Caco-2 (cell line): ENCODE measurements at regions not wholly inside any gene's neighbourhood (a gene's known extent, or its start where the extent isn't known, plus 50 kb on each side); places are given as distances from the start of the nearest gene placed in this dataset.

Experiments
- BruUV-seq: library from RNA; stranded (reverse); fragments of 400-500 nt; replicated peaks from 2 replicates; lab custom pipeline; 2021; lab: Mats Ljungman, UMichigan
- CTCF ChIA-PET: fragments of 300-600 bp; sonication (Branson Sonifier 250); formaldehyde crosslinking; loops from one replicate; lab custom pipeline; 2022; ENCODE audit warnings: antibody characterized with exemption; lab: Charles Lee
- POLR2A ChIA-PET: fragments of 300-600 bp; sonication (Branson Sonifier 250); formaldehyde crosslinking; loops from one replicate; lab custom pipeline; 2022; ENCODE audit warnings: antibody characterized with exemption; lab: Charles Lee
- DNase-seq, 2 experiments: peaks; one replicate each; pipeline versions ENCODE4 v3.0.0 to v3.0.0-alpha.2; 2020 to 2022
- H3K27me3 ChIP-seq: replicated peaks from 2 replicates; pipeline ENCODE4 v1.6.0; 2011; ENCODE audit warnings: low read length; ENCODE audit not compliant: control insufficient read depth, insufficient read depth
- H3K36me3 ChIP-seq: 2 replicates; pipeline ENCODE4 v1.5.1; 2011; ENCODE audit warnings: low read length; ENCODE audit not compliant: control insufficient read depth, insufficient read depth
- H3K4me1 ChIP-seq: fragments of 250-450 bp; sonication (Bioruptor Pico); 2 replicates; pipeline ENCODE4 v1.5.1; 2020; ENCODE audit warnings: mild to moderate bottlenecking
- H3K4me3 ChIP-seq: 2 replicates; pipeline ENCODE4 v1.5.1; 2011; ENCODE audit warnings: low read depth, mild to moderate bottlenecking, control low read depth, low read length
- H3K9me3 ChIP-seq: fragments of 250-450 bp; sonication (Bioruptor Pico); 2 replicates; pipeline ENCODE4 v1.5.1; 2020; ENCODE audit warnings: mild to moderate bottlenecking, moderate library complexity
- H3K27ac Mint-ChIP-seq: one replicate; pipeline ENCODE4 v1.8.0; 2022; ENCODE audit warnings: mixed read lengths; ENCODE audit not compliant: unreplicated experiment
- H3K27me3 Mint-ChIP-seq: one replicate; pipeline ENCODE4 v1.8.0; 2022; ENCODE audit warnings: mixed read lengths; ENCODE audit not compliant: insufficient read depth, unreplicated experiment
- H3K36me3 Mint-ChIP-seq: one replicate; pipeline ENCODE4 v1.8.0; 2022; ENCODE audit warnings: mild to moderate bottlenecking, mixed read lengths; ENCODE audit not compliant: insufficient read depth, unreplicated experiment
- H3K4me1 Mint-ChIP-seq: one replicate; pipeline ENCODE4 v1.8.0; 2022; ENCODE audit warnings: low read depth, mixed read lengths; ENCODE audit not compliant: unreplicated experiment
- H3K4me3 Mint-ChIP-seq: one replicate; pipeline ENCODE4 v1.8.0; 2022; ENCODE audit warnings: mild to moderate bottlenecking, moderate library complexity, mixed read lengths; ENCODE audit not compliant: unreplicated experiment
- H3K9me3 Mint-ChIP-seq: one replicate; pipeline ENCODE4 v1.8.0; 2022; ENCODE audit warnings: mixed read lengths; ENCODE audit not compliant: unreplicated experiment
- intact Hi-C: fragments of 100-400 bp; cut with micrococcal nuclease; formaldehyde crosslinking; loops from one replicate; pipeline ENCODE4 v1.10.0; 2022; ENCODE audit not compliant: unreplicated experiment
- TF ChIP-seq, protein P1 (sequence below), 2 experiments: fragments of 200-600 bp in 1 of 2; IDR thresholded peaks; 1 replicate in 1 of 2; 2 replicates in 1 of 2; pipeline versions ENCODE4 v1.5.1 to v1.8.0; 2011 to 2022; ENCODE audit warnings: antibody characterized with exemption in 1 of 2, control low read depth in 1 of 2, inconsistent platforms in 1 of 2, low read depth in 1 of 2, low read length in 1 of 2, mild to moderate bottlenecking in 1 of 2, moderate library complexity in 1 of 2; ENCODE audit not compliant: insufficient read depth in 1 of 2, severe bottlenecking in 1 of 2, unreplicated experiment in 1 of 2

DNA sequence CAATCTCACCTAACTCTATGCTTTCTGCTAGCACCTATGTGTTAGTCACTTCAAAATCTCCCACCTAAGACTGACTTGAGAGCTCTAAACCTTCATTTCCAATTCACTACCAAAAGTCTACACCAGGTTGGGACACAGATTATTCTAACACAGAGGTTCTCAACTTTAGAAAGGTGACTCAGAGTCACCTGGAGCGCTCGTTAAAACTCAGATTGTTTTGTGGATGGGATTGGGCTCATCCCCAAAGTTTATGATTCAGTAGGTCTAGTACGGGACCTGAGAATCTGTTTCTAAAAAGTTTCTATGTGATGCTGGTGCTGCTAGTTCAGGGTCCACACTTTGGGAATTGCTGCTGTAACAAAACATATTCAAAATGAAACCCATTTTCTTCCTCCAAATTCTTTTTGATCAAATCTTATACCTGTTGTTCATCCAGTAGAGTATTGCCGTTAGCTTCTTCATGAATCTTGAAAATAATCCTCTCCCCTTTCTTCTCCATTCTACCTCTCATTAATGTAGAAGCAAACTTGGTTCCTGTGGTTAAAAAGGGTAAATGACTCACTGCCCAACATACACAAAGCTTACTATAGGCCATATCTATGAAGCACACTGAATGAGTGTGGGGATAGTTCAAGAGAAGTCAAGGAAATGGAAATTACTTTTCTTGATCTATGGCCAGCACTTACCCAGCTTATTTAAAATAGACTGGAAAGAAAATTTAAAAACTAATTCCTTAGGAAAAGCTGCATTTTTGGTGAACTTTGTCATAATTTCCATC, 206.7 kb downstream of the KIF21A start:
- intact Hi-C loops = loop anchor here (5.0 kb wide), 3 partner anchors 206 to 344 kb away; partner anchors contain the start of genes CPNE8 and KIF21A
- Histone ChIP-seq H3K4me1 (peaks cover 52% of the 10 kb centered on the region), H3K36me3 (no peaks in the 10 kb centered on the region), H3K4me3 (no peak overlapping the region), H3K27me3 (no peaks in the 10 kb centered on the region), H3K9me3 (no peaks in the 10 kb centered on the region)
- H3K4me1 Mint-ChIP-seq = peaks cover 29% of the 10 kb centered on the region
- H3K36me3 Mint-ChIP-seq = peaks cover 9% of the 10 kb centered on the region
- TF ChIP-seq, protein P1, sequence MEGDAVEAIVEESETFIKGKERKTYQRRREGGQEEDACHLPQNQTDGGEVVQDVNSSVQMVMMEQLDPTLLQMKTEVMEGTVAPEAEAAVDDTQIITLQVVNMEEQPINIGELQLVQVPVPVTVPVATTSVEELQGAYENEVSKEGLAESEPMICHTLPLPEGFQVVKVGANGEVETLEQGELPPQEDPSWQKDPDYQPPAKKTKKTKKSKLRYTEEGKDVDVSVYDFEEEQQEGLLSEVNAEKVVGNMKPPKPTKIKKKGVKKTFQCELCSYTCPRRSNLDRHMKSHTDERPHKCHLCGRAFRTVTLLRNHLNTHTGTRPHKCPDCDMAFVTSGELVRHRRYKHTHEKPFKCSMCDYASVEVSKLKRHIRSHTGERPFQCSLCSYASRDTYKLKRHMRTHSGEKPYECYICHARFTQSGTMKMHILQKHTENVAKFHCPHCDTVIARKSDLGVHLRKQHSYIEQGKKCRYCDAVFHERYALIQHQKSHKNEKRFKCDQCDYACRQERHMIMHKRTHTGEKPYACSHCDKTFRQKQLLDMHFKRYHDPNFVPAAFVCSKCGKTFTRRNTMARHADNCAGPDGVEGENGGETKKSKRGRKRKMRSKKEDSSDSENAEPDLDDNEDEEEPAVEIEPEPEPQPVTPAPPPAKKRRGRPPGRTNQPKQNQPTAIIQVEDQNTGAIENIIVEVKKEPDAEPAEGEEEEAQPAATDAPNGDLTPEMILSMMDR (IDR thresholded peaks at IDR 0.05; ENCODE audit: insufficient read depth in 1 of 2, low read depth in 1 of 2, low read length in 1 of 2, severe bottlenecking in 1 of 2, unreplicated experiment in 1 of 2) = no peak
- CTCF ChIA-PET = no interaction called here
- no peaks in the 10 kb centered on the region for H3K27me3 Mint-ChIP-seq
- H3K9me3 Mint-ChIP-seq = peaks cover 9% of the 10 kb centered on the region
- no peak for DNase-seq
- BruUV-seq = no TSS peak
- POLR2A ChIA-PET = no interaction called here
- H3K4me3 Mint-ChIP-seq = no peak overlapping the region
- peak overlapping the region; percentile 88 for H3K27ac Mint-ChIP-seq

DNA sequence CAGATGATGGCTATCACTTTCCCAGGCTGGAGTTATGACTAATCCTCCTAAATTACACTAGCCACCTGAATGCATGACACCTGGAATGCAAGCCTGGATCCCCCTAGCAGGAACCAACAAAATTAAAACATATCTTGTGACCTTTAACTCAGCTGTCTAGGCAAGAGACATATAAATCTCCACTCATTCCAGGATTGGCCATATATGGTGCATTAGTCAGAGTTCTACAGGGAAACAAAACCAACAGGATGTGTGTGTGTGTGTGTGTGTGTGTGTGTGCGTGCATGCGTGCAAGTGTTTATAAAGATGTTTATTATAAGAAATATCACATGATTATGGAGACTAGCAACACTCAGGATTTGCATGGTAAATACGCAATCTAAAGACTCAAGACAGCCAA, 212.8 kb downstream of the KIF21A start:
- no peaks in the 10 kb centered on the region for H3K36me3 Mint-ChIP-seq
- CTCF ChIA-PET = no interaction called here

DNA sequence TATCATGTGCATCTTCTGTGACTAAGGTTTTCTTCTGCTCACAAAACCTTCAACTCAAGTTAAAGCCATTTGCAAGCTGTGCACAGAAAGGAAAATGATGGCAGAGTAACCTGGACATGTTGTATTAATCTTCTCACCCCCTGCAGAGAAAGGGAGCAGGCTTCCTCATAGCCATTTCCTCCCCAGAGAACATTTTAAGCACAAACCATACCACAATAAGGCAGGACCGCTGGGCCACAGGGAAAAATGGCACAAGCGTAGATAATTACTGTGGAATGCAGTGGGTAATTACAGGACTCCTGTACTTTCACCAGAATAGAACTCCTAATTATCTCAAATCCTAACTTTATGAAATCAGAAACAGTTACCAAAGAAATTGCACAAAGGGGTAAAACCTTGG, 215.7 kb downstream of the KIF21A start:
- Mint-ChIP-seq H3K4me1 (peaks cover 6% of the 10 kb centered on the region), H3K4me3 (no peak overlapping the region), H3K27ac (no peak overlapping the region), H3K36me3 (no peaks in the 10 kb centered on the region), H3K27me3 (peaks cover 3% of the 10 kb centered on the region), H3K9me3 (peaks cover 8% of the 10 kb centered on the region)
- Histone ChIP-seq H3K9me3 (no peaks in the 10 kb centered on the region), H3K27me3 (no peaks in the 10 kb centered on the region), H3K4me1 (no peaks in the 10 kb centered on the region), H3K36me3 (no peaks in the 10 kb centered on the region), H3K4me3 (no peak overlapping the region)
- TF ChIP-seq, protein P1 (IDR thresholded peaks at IDR 0.05; ENCODE audit: insufficient read depth in 1 of 2, low read depth in 1 of 2, low read length in 1 of 2, severe bottlenecking in 1 of 2, unreplicated experiment in 1 of 2) = no peak
- ChIA-PET POLR2A (no interaction called here), CTCF (no interaction called here)
- intact Hi-C loops = no loop called here
- BruUV-seq = no TSS peak
- DNase-seq = no peak

More for the DNA sequence above, 212.8 kb downstream of the KIF21A start:
- POLR2A ChIA-PET = no interaction called here
- Mint-ChIP-seq H3K27me3 (no peaks in the 10 kb centered on the region), H3K4me1 (no peaks in the 10 kb centered on the region), H3K4me3 (no peak overlapping the region), H3K27ac (no peak overlapping the region), H3K9me3 (no peaks in the 10 kb centered on the region)
- TF ChIP-seq, protein P1 (IDR thresholded peaks at IDR 0.05; ENCODE audit: insufficient read depth in 1 of 2, low read depth in 1 of 2, low read length in 1 of 2, severe bottlenecking in 1 of 2, unreplicated experiment in 1 of 2) = no peak
- Histone ChIP-seq H3K27me3 (no peaks in the 10 kb centered on the region), H3K36me3 (no peaks in the 10 kb centered on the region), H3K9me3 (no peaks in the 10 kb centered on the region), H3K4me1 (no peaks in the 10 kb centered on the region), H3K4me3 (no peak overlapping the region)
- no peak for DNase-seq
- intact Hi-C loops = no loop called here
- BruUV-seq = no TSS peak
